Type B pancreatic cell (in vitro differentiated cells): ENCODE measurements at regions not wholly inside any gene's neighbourhood (a gene's known extent, or its start where the extent isn't known, plus 50 kb on each side); places are given as distances from the start of the nearest gene placed in this dataset.

ENCODE experiments used
- DNase-seq: peaks from one replicate; pipeline ENCODE4 v3.0.0; 2021; ENCODE audit warnings: mixed read lengths; ENCODE audit not compliant: unreplicated experiment; ENCODE audit errors: extremely low spot score
- H3K27ac Mint-ChIP-seq: 2 replicates; pipeline ENCODE4 v1.8.0; 2021; ENCODE audit warnings: mild to moderate bottlenecking, mixed read lengths
- H3K27me3 Mint-ChIP-seq: 2 replicates; pipeline ENCODE4 v1.8.0; 2021; ENCODE audit warnings: mixed read lengths
- H3K36me3 Mint-ChIP-seq: 2 replicates; pipeline ENCODE4 v1.8.0; 2021; ENCODE audit warnings: mixed read lengths
- H3K4me1 Mint-ChIP-seq: one replicate; pipeline ENCODE4 v1.8.0; 2021; ENCODE audit warnings: mixed read lengths; ENCODE audit not compliant: unreplicated experiment
- H3K4me3 Mint-ChIP-seq: 2 replicates; pipeline ENCODE4 v1.8.0; 2021; ENCODE audit warnings: mild to moderate bottlenecking, mixed read lengths
- H3K9me3 Mint-ChIP-seq: 2 replicates; pipeline ENCODE4 v1.8.0; 2021; ENCODE audit warnings: mixed read lengths
- CTCF ChIP-seq: fragments of 200-600 bp; sonication (generic); conservative IDR thresholded peaks from 2 replicates; pipeline ENCODE4 v1.5.0; 2021; ENCODE audit warnings: antibody characterized with exemption, mild to moderate bottlenecking

GRCh38 chr3:74546426-74546825, 68.0 kb downstream of the CNTN3 start:
- Mint-ChIP-seq H3K9me3 (no peaks in the 10 kb centered on the region), H3K27me3 (no peaks in the 10 kb centered on the region), H3K4me1 (no peaks in the 10 kb centered on the region), H3K36me3 (no peaks in the 10 kb centered on the region), H3K4me3 (no peak overlapping the region), H3K27ac (no peak overlapping the region)
- no peak for DNase-seq
- no peak for TF ChIP-seq CTCF

GRCh38 chr3:74542441-74542840, 72.0 kb downstream of the CNTN3 start:
- TF ChIP-seq CTCF, result no peak
- H3K4me3 Mint-ChIP-seq, result no peak overlapping the region
- DNase-seq, result no peak
- no peaks in the 10 kb centered on the region for H3K4me1 Mint-ChIP-seq
- no peak overlapping the region for H3K27ac Mint-ChIP-seq
- no peaks in the 10 kb centered on the region for H3K36me3 Mint-ChIP-seq
- H3K27me3 Mint-ChIP-seq, result no peaks in the 10 kb centered on the region
- H3K9me3 Mint-ChIP-seq, result no peaks in the 10 kb centered on the region

- no peak for DNase-seq
- Mint-ChIP-seq H3K27me3 (no peaks in the 10 kb centered on the region), H3K4me1 (no peaks in the 10 kb centered on the region), H3K27ac (no peak overlapping the region), H3K9me3 (no peaks in the 10 kb centered on the region), H3K36me3 (no peaks in the 10 kb centered on the region), H3K4me3 (no peak overlapping the region)
- TF ChIP-seq CTCF, result no peak
Measured at GRCh38 chr3:74539876-74540275, 74.6 kb downstream of the CNTN3 start.

- no peak overlapping the region for H3K27ac Mint-ChIP-seq
- no peak for TF ChIP-seq CTCF
- no peaks in the 10 kb centered on the region for H3K27me3 Mint-ChIP-seq
- H3K9me3 Mint-ChIP-seq, result no peaks in the 10 kb centered on the region
- no peak for DNase-seq
- no peak overlapping the region for H3K4me3 Mint-ChIP-seq
- H3K4me1 Mint-ChIP-seq, result no peaks in the 10 kb centered on the region
- no peaks in the 10 kb centered on the region for H3K36me3 Mint-ChIP-seq
Measured at GRCh38 chr3:74538669-74539068, 75.8 kb downstream of the CNTN3 start.

GRCh38 chr3:74537857-74538256, 76.6 kb downstream of the CNTN3 start:
- no peak for TF ChIP-seq CTCF
- H3K27ac Mint-ChIP-seq, result no peak overlapping the region
- no peak overlapping the region for H3K4me3 Mint-ChIP-seq
- no peaks in the 10 kb centered on the region for H3K36me3 Mint-ChIP-seq
- no peak for DNase-seq
- H3K9me3 Mint-ChIP-seq, result no peaks in the 10 kb centered on the region
- no peaks in the 10 kb centered on the region for H3K4me1 Mint-ChIP-seq
- no peaks in the 10 kb centered on the region for H3K27me3 Mint-ChIP-seq

- H3K36me3 Mint-ChIP-seq, result no peaks in the 10 kb centered on the region
- H3K4me1 Mint-ChIP-seq, result no peaks in the 10 kb centered on the region
- TF ChIP-seq CTCF, result no peak
- DNase-seq, result no peak
- H3K4me3 Mint-ChIP-seq, result no peak overlapping the region
- H3K27ac Mint-ChIP-seq, result no peak overlapping the region
- no peaks in the 10 kb centered on the region for H3K27me3 Mint-ChIP-seq
- no peaks in the 10 kb centered on the region for H3K9me3 Mint-ChIP-seq
Measured at GRCh38 chr3:74537164-74537563, 77.3 kb downstream of the CNTN3 start.
